CD4-positive, alpha-beta T cell (primary cell): ENCODE measurements at regions not wholly inside any gene's neighbourhood (a gene's known extent, or its start where the extent isn't known, plus 50 kb on each side); places are given as distances from the start of the nearest gene placed in this dataset.

Experiments
- ATAC-seq: fragments of 200-7000 bp; cut with Tn5 transposase; one replicate; pipeline ENCODE4 v1.10.0; 2022; ENCODE audit warnings: mild to moderate bottlenecking; ENCODE audit not compliant: poor library complexity
- CTCF ChIA-PET: fragments of 350-600 bp; sonication (Branson Sonifier 250); formaldehyde crosslinking; loops from one replicate; lab custom pipeline; 2021; ENCODE audit warnings: antibody characterized with exemption, inconsistent platforms; lab: Charles Lee
- POLR2A ChIA-PET: fragments of 350-600 bp; sonication (Branson Sonifier 250); formaldehyde crosslinking; loops from one replicate; lab custom pipeline; 2021; ENCODE audit warnings: antibody characterized with exemption, inconsistent platforms; lab: Charles Lee
- DNase-seq, 14 experiments: peaks; one replicate each; pipeline ENCODE4 v3.0.0-alpha.2; 2013 to 2020; ENCODE audit warnings: mixed read lengths in 2 of 14
- H3K27ac ChIP-seq, 2 donors: one replicate each; pipeline versions ENCODE4 v1.5.1 to v1.7.0; 2013; ENCODE audit warnings: low read length in 2 of 2, low read depth in 1 of 2, mild to moderate bottlenecking in 1 of 2
- H3K27me3 ChIP-seq, 2 experiments: 1 replicate in 1 of 2; 2 replicates in 1 of 2; pipeline versions ENCODE4 v1.6.1 to v1.7.0; 2013; ENCODE audit warnings: low read length in 2 of 2, control low read depth in 1 of 2, mild to moderate bottlenecking in 1 of 2, moderate library complexity in 1 of 2; ENCODE audit not compliant: insufficient read depth in 2 of 2, control insufficient read depth in 1 of 2
- H3K36me3 ChIP-seq: one replicate; pipeline ENCODE4 v1.6.1; 2013; ENCODE audit warnings: low read length, control low read depth; ENCODE audit not compliant: insufficient read depth
- H3K4me1 ChIP-seq: one replicate; pipeline ENCODE4 v1.6.1; 2013; ENCODE audit warnings: low read length, control low read depth; ENCODE audit not compliant: insufficient read depth
- H3K4me3 ChIP-seq: one replicate; pipeline ENCODE4 v1.5.1; 2013; ENCODE audit warnings: mild to moderate bottlenecking, low read length, moderate library complexity
- H3K9me3 ChIP-seq, 2 experiments: 1 replicate in 1 of 2; 2 replicates in 1 of 2; pipeline versions ENCODE4 v1.6.1 to v1.7.0; 2013; ENCODE audit warnings: low read length in 2 of 2, mild to moderate bottlenecking in 2 of 2, control low read depth in 1 of 2, moderate library complexity in 1 of 2; ENCODE audit not compliant: control insufficient read depth in 1 of 2, insufficient read depth in 1 of 2
- H3K27ac Mint-ChIP-seq: one replicate; pipeline ENCODE4 v1.8.0; 2020; ENCODE audit warnings: mixed read lengths
- H3K27me3 Mint-ChIP-seq: one replicate; pipeline ENCODE4 v1.8.0; 2021; ENCODE audit warnings: mixed read lengths
- H3K36me3 Mint-ChIP-seq: one replicate; pipeline ENCODE4 v1.8.0; 2021; ENCODE audit warnings: low read depth, mixed read lengths
- H3K4me1 Mint-ChIP-seq: one replicate; pipeline ENCODE4 v1.8.0; 2021; ENCODE audit warnings: low read depth, mixed read lengths
- H3K4me3 Mint-ChIP-seq: one replicate; pipeline ENCODE4 v1.8.0; 2020; ENCODE audit warnings: mild to moderate bottlenecking, mixed read lengths
- H3K9me3 Mint-ChIP-seq: one replicate; pipeline ENCODE4 v1.8.0; 2020; ENCODE audit warnings: mixed read lengths
- intact Hi-C, 2 experiments: fragments of 100-400 bp; cut with DNase I in 1 of 2; cut with micrococcal nuclease in 1 of 2; formaldehyde crosslinking; loops; one replicate each; pipeline versions ENCODE4 v1.15.1 to v1.9.0; 2023 to 2025; cut with DNase I, micrococcal nuclease
- TF ChIP-seq, protein P1 (sequence below): fragments of 200-600 bp; IDR thresholded peaks from one replicate; pipeline ENCODE4 v1.8.0; 2022; ENCODE audit warnings: antibody characterized with exemption, mild to moderate bottlenecking

DNA sequence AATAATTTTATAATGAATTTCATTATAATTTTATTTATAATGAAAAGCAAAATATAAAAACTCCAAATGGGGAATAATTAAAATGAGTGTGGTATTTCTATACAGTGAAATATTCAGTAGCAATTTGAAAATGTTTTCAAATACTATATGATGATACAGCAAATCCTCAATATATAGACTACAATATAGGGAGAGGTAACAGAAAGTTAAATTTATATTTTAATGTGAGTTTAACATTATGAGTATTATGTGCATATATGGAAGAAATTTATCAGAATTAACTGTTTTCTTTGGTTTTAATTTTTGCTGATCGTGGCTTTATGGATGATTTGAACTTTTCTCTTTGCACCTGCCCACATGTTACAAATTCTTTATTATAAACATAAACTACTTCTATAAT lies 500.9 kb upstream of the ARRDC3 start:
- Histone ChIP-seq H3K27me3 (no peaks in the 10 kb centered on the region), H3K9me3 (no peaks in the 10 kb centered on the region), H3K27ac (no peak overlapping the region), H3K36me3 (no peaks in the 10 kb centered on the region), H3K4me1 (no peaks in the 10 kb centered on the region), H3K4me3 (no peak overlapping the region)
- intact Hi-C loops: no loop called here
- H3K27ac Mint-ChIP-seq: no peak overlapping the region
- peaks cover 4% of the 10 kb centered on the region for H3K9me3 Mint-ChIP-seq
- H3K4me1 Mint-ChIP-seq: no peaks in the 10 kb centered on the region
- no peaks in the 10 kb centered on the region for H3K27me3 Mint-ChIP-seq
- ATAC-seq (no peak), DNase-seq (no peak)
- no peaks in the 10 kb centered on the region for H3K36me3 Mint-ChIP-seq
- no peak overlapping the region for H3K4me3 Mint-ChIP-seq
- ChIA-PET POLR2A (no interaction called here), CTCF (no interaction called here)
- TF ChIP-seq, protein P1, sequence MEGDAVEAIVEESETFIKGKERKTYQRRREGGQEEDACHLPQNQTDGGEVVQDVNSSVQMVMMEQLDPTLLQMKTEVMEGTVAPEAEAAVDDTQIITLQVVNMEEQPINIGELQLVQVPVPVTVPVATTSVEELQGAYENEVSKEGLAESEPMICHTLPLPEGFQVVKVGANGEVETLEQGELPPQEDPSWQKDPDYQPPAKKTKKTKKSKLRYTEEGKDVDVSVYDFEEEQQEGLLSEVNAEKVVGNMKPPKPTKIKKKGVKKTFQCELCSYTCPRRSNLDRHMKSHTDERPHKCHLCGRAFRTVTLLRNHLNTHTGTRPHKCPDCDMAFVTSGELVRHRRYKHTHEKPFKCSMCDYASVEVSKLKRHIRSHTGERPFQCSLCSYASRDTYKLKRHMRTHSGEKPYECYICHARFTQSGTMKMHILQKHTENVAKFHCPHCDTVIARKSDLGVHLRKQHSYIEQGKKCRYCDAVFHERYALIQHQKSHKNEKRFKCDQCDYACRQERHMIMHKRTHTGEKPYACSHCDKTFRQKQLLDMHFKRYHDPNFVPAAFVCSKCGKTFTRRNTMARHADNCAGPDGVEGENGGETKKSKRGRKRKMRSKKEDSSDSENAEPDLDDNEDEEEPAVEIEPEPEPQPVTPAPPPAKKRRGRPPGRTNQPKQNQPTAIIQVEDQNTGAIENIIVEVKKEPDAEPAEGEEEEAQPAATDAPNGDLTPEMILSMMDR: no peak

DNA sequence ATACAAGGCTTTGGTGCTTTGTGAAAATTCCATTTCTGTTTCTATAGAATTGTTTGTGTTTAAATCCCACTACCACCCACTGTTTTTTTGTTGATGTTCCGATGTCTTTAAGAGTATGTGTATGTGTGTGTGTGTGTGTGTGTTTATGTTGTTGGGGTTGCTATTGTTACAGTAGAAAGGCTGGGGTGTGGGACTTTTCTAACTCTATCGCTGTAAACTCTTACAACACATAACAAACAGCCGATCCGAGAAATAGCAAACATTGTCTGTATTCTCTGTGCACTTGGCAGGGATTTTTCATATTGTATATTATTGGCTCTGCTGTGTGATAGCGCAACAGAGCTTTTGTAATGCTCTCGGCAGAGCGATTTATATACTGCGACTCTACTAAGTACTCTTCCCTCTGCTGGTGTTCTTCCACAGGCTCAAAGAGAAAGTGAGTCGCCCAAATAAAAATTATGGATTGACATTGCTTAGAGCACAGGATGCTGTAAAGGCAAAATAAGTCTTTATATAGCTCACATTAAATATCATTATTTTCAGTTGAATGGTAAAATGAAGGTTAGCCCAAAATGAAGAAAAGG lies 492.2 kb upstream of the ARRDC3 start:
- Mint-ChIP-seq H3K36me3 (no peaks in the 10 kb centered on the region), H3K27me3 (no peaks in the 10 kb centered on the region), H3K27ac (no peak overlapping the region), H3K9me3 (peaks cover under 1% of the 10 kb centered on the region), H3K4me1 (no peaks in the 10 kb centered on the region), H3K4me3 (no peak overlapping the region)
- H3K27ac ChIP-seq: no peak overlapping the region
- DNase-seq (no peak), ATAC-seq (no peak)
- TF ChIP-seq, protein P1: no peak
- POLR2A ChIA-PET: no interaction called here
- CTCF ChIA-PET: no interaction called here
- no peaks in the 10 kb centered on the region for H3K27me3 ChIP-seq
- no peaks in the 10 kb centered on the region for H3K36me3 ChIP-seq
- no peaks in the 10 kb centered on the region for H3K4me1 ChIP-seq
- H3K9me3 ChIP-seq: no peaks in the 10 kb centered on the region
- intact Hi-C loops: no loop called here
- H3K4me3 ChIP-seq: no peak overlapping the region

DNA sequence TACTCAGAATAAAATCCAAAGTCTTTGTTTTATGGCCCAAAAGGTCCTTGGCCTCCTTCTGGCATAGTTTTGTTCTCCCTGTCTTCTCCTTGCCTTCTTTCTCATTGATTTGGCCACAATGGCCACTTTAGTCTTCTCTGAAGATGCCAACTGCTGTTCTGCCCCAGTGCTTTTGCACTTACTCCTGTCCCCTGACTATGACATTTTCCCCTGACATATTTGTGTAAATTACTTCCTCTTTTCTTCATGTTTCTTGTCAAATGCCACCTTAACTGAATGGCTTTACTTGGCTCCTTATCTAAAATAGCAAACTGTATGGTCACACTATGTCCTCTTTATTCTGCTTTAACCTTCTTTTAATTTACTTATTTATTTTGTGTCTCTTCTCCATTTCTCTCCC lies 484.7 kb upstream of the ARRDC3 start:
- ATAC-seq: no peak
- POLR2A ChIA-PET: no interaction called here
- Histone ChIP-seq H3K9me3 (no peaks in the 10 kb centered on the region), H3K36me3 (no peaks in the 10 kb centered on the region), H3K27ac (no peak overlapping the region), H3K4me1 (no peaks in the 10 kb centered on the region), H3K27me3 (no peaks in the 10 kb centered on the region), H3K4me3 (no peak overlapping the region)
- Mint-ChIP-seq H3K27me3 (no peaks in the 10 kb centered on the region), H3K4me1 (no peaks in the 10 kb centered on the region), H3K4me3 (no peak overlapping the region), H3K36me3 (no peaks in the 10 kb centered on the region), H3K9me3 (no peaks in the 10 kb centered on the region), H3K27ac (no peak overlapping the region)
- CTCF ChIA-PET: no interaction called here
- intact Hi-C loops: no loop called here
- TF ChIP-seq, protein P1: no peak
- DNase-seq: no peak
